ENCODE measurements at regions not wholly inside any gene's neighbourhood (a gene's known extent, or its start where the extent isn't known, plus 50 kb on each side); places are given as distances from the start of the nearest gene placed in this dataset.

GRCh38 chr6:220721-221475 is 71.4 kb upstream of the DUSP22 start (continued):
- TF ChIP-seq WRNIP1 (IDR thresholded peaks at IDR 0.05; ENCODE audit: borderline replicate concordance, low read depth, low read length), result no peak
- no peak for TF ChIP-seq NR2F1 (conservative IDR thresholded peaks at IDR 0.05)
- TF ChIP-seq BACH1 (IDR thresholded peaks at IDR 0.05; ENCODE audit: borderline replicate concordance), result peak; percentile 44; the same call in 1 of the 2 replicates
- no peak for TF ChIP-seq ZBTB40 (IDR thresholded peaks at IDR 0.05; ENCODE audit: borderline replicate concordance)
- TF ChIP-seq RELB (IDR thresholded peaks at IDR 0.05; ENCODE audit: low read depth), result no peak
- no peak for TF ChIP-seq NFYA (IDR thresholded peaks at IDR 0.05; ENCODE audit: borderline replicate concordance, low read depth, low read length)
- peak; percentile 40; the same call in 1 of the 2 replicates for TF ChIP-seq ESRRA (IDR thresholded peaks at IDR 0.05; ENCODE audit: low read length)
- TF ChIP-seq POLR2AphosphoS5 (IDR thresholded peaks at IDR 0.05; ENCODE audit: low read length), result peak; percentile 62; the same call in 1 of the 2 replicates
- TF ChIP-seq ELK1 (IDR thresholded peaks at IDR 0.05; ENCODE audit: low read depth, low read length), result no peak
- TF ChIP-seq HDAC6 (IDR thresholded peaks at IDR 0.05; ENCODE audit: unreplicated experiment), result no peak
- no peak for TF ChIP-seq ZBTB4 (CRISPR knock-in tag; IDR thresholded peaks at IDR 0.05)
- peak; percentile 52 for TF ChIP-seq EED (IDR thresholded peaks at IDR 0.05; ENCODE audit: low read depth)
- TF ChIP-seq MYC (IDR thresholded peaks at IDR 0.05; ENCODE audit: insufficient read depth, insufficient read length, insufficient replicate concordance, low read length, severe bottlenecking), result no peak
- TF ChIP-seq PKNOX1 (IDR thresholded peaks at IDR 0.05), result no peak
